ENCODE measurements at regions not wholly inside any gene's neighbourhood (a gene's known extent, or its start where the extent isn't known, plus 50 kb on each side); places are given as distances from the start of the nearest gene placed in this dataset.
"Not testable (repeated sequence)": the region's sequence is repeated elsewhere in the genome, so short reads cannot be mapped to it uniquely, and the experiment has no call there.

GRCh38 chr11:81245791-81246190 is 1487.9 kb downstream of the FAM181B start:
- no peak for DNase-seq (ENCODE audit: low spot score)
- in situ Hi-C loops (cut with MboI; ENCODE audit: low pct_unique_long_range_greater_than_20kb, low sequenced_read_pairs, unreplicated experiment): no loop called here

GRCh38 chr11:81241672-81242275 is 1491.9 kb downstream of the FAM181B start:
- in situ Hi-C loops (cut with MboI; ENCODE audit: low pct_unique_long_range_greater_than_20kb, low sequenced_read_pairs, unreplicated experiment): no loop called here
- DNase-seq (ENCODE audit: low spot score): no peak
- TF ChIP-seq CTCF (IDR thresholded peaks at IDR 0.05; ENCODE audit: extremely low read depth, insufficient read depth, missing control alignments): no peak

More at GRCh38 chr11:81245791-81246190, 1487.9 kb downstream of the FAM181B start:
- TF ChIP-seq CTCF (IDR thresholded peaks at IDR 0.05; ENCODE audit: extremely low read depth, insufficient read depth, missing control alignments): no peak

GRCh38 chr11:81237139-81237538 is 1496.5 kb downstream of the FAM181B start:
- peak; percentile 51 for TF ChIP-seq CTCF (IDR thresholded peaks at IDR 0.05; ENCODE audit: extremely low read depth, insufficient read depth, missing control alignments)
- in situ Hi-C loops (cut with MboI; ENCODE audit: low pct_unique_long_range_greater_than_20kb, low sequenced_read_pairs, unreplicated experiment): no loop called here
- peak; percentile 7 for DNase-seq (ENCODE audit: low spot score)

- DNase-seq (ENCODE audit: low spot score); in situ Hi-C loops (cut with MboI; ENCODE audit: low pct_unique_long_range_greater_than_20kb, low sequenced_read_pairs, unreplicated experiment): not testable (repeated sequence)
Observed at GRCh38 chr11:81227409-81227808, 1506.3 kb downstream of the FAM181B start.

- TF ChIP-seq CTCF (IDR thresholded peaks at IDR 0.05; ENCODE audit: extremely low read depth, insufficient read depth, missing control alignments): no peak
- in situ Hi-C loops (cut with MboI; ENCODE audit: low pct_unique_long_range_greater_than_20kb, low sequenced_read_pairs, unreplicated experiment): no loop called here
- no peak for DNase-seq (ENCODE audit: low spot score)
Observed at GRCh38 chr11:81224396-81224795, 1509.3 kb downstream of the FAM181B start.

- no peak for TF ChIP-seq CTCF (IDR thresholded peaks at IDR 0.05; ENCODE audit: extremely low read depth, insufficient read depth, missing control alignments)
- no peak for DNase-seq (ENCODE audit: low spot score)
- in situ Hi-C loops (cut with MboI; ENCODE audit: low pct_unique_long_range_greater_than_20kb, low sequenced_read_pairs, unreplicated experiment): no loop called here
Observed at GRCh38 chr11:81222491-81222890, 1511.2 kb downstream of the FAM181B start.

GRCh38 chr11:81220146-81220895 is 1513.3 kb downstream of the FAM181B start:
- in situ Hi-C loops (cut with MboI; ENCODE audit: low pct_unique_long_range_greater_than_20kb, low sequenced_read_pairs, unreplicated experiment): no loop called here
- no peak for TF ChIP-seq CTCF (IDR thresholded peaks at IDR 0.05; ENCODE audit: extremely low read depth, insufficient read depth, missing control alignments)

More at GRCh38 chr11:81220146-81220895, 1513.3 kb downstream of the FAM181B start:
- DNase-seq (ENCODE audit: low spot score): no peak

Data from GM13977 (cell line).